Neural cell (in vitro differentiated cells): ENCODE measurements at regions not wholly inside any gene's neighbourhood (a gene's known extent, or its start where the extent isn't known, plus 50 kb on each side); places are given as distances from the start of the nearest gene placed in this dataset.

Experiments
- H2AFZ ChIP-seq: fragments of 200-600, 300-800 bp; sonication (generic), shearing (Covaris generic); 2 replicates; pipeline ENCODE4 v1.6.0; 2014; ENCODE audit warnings: low read depth, mild to moderate bottlenecking, antibody characterized with exemption, low read length, moderate library complexity
- H3F3A ChIP-seq: fragments of 200-600 bp; shearing (Covaris generic); 2 replicates; pipeline ENCODE4 v1.6.1; 2016; ENCODE audit warnings: mild to moderate bottlenecking, moderate library complexity, mixed read lengths, antibody characterized with exemption, low read length; ENCODE audit not compliant: insufficient read depth, poor library complexity, severe bottlenecking
- H3K27ac ChIP-seq: fragments of 200-600, 300-800 bp; sonication (generic), shearing (Covaris generic); 2 replicates; pipeline ENCODE4 v1.5.1; 2014; ENCODE audit warnings: mild to moderate bottlenecking, low read length, moderate library complexity
- H3K27me3 ChIP-seq: fragments of 300-800, 200-600 bp; sonication (generic), shearing (Covaris generic); 2 replicates; pipeline ENCODE4 v1.6.0; 2014; ENCODE audit warnings: mild to moderate bottlenecking, low read depth, low read length, moderate library complexity; ENCODE audit not compliant: insufficient read depth
- H3K36me3 ChIP-seq: fragments of 300-800, 200-600 bp; sonication (generic), shearing (Covaris generic); 2 replicates; pipeline ENCODE4 v1.5.1; 2014; ENCODE audit warnings: mild to moderate bottlenecking, antibody characterized with exemption, low read length, moderate library complexity; ENCODE audit not compliant: insufficient read depth
- H3K4me2 ChIP-seq: fragments of 300-800, 200-600 bp; sonication (generic), shearing (Covaris generic); 2 replicates; pipeline ENCODE4 v1.6.0; 2014; ENCODE audit warnings: mild to moderate bottlenecking, low read length
- H3K4me3 ChIP-seq: fragments of 300-800, 200-600 bp; sonication (generic), shearing (Covaris generic); 2 replicates; pipeline ENCODE4 v1.5.1; 2014; ENCODE audit warnings: mild to moderate bottlenecking, low read length, moderate library complexity
- H3K79me2 ChIP-seq: fragments of 200-600 bp; shearing (Covaris generic); replicated peaks from 2 replicates; pipeline ENCODE4 v1.6.0; 2014; ENCODE audit warnings: mild to moderate bottlenecking, low read length, moderate library complexity; ENCODE audit not compliant: insufficient read depth
- H3K9ac ChIP-seq: fragments of 300-800, 200-600 bp; sonication (generic), shearing (Covaris generic); 2 replicates; pipeline ENCODE4 v1.6.1; 2016; ENCODE audit warnings: mild to moderate bottlenecking, low read length, mixed read lengths
- H3K9me2 ChIP-seq: fragments of 200-600 bp; shearing (Covaris generic); 2 replicates; pipeline ENCODE4 v1.6.1; 2016; ENCODE audit warnings: mild to moderate bottlenecking, low read length, mixed read lengths; ENCODE audit not compliant: insufficient read depth
- H3K9me3 ChIP-seq: fragments of 200-600, 300-800 bp; sonication (generic), shearing (Covaris generic); 2 replicates; pipeline ENCODE4 v1.6.1; 2016; ENCODE audit warnings: mild to moderate bottlenecking, mixed run types, low read length, moderate library complexity, mixed read lengths
- H4K20me1 ChIP-seq: fragments of 200-600 bp; shearing (Covaris generic); 2 replicates; pipeline ENCODE4 v1.6.1; 2016; ENCODE audit warnings: mild to moderate bottlenecking, mixed run types; ENCODE audit not compliant: insufficient read depth
- EP300 ChIP-seq: fragments of 450-650 bp; conservative IDR thresholded peaks from 2 replicates; pipeline ENCODE4 v1.6.1; 2014; ENCODE audit warnings: antibody characterized with exemption, mild to moderate bottlenecking, moderate library complexity; ENCODE audit not compliant: poor library complexity, severe bottlenecking
- EZH2 ChIP-seq: fragments of 200-600, 300-800 bp; shearing (Covaris generic), sonication (generic); IDR thresholded peaks from 2 replicates; pipeline ENCODE4 v1.6.1; 2014; ENCODE audit warnings: antibody characterized with exemption, low read length, borderline replicate concordance, mild to moderate bottlenecking; ENCODE audit not compliant: insufficient read depth, poor library complexity, severe bottlenecking
- MXI1 ChIP-seq: fragments of 450-650 bp; conservative IDR thresholded peaks from 2 replicates; pipeline ENCODE4 v1.6.1; 2014; ENCODE audit warnings: antibody characterized with exemption, mild to moderate bottlenecking; ENCODE audit not compliant: poor library complexity, severe bottlenecking
- POLR2AphosphoS5 ChIP-seq: IDR thresholded peaks from 2 replicates; pipeline ENCODE4 v1.6.1; 2012
- RAD21 ChIP-seq: fragments of 450-650 bp; conservative IDR thresholded peaks from 2 replicates; pipeline ENCODE4 v1.6.1; 2014; ENCODE audit warnings: antibody characterized with exemption, mild to moderate bottlenecking, moderate library complexity
- SMC3 ChIP-seq: fragments of 450-650 bp; conservative IDR thresholded peaks from 2 replicates; pipeline ENCODE4 v1.6.1; 2014; ENCODE audit warnings: antibody characterized with exemption, mild to moderate bottlenecking, moderate library complexity; ENCODE audit not compliant: poor library complexity
- TAF1 ChIP-seq: IDR thresholded peaks from 2 replicates; pipeline ENCODE4 v1.6.1; 2012; ENCODE audit warnings: low read depth
- TF ChIP-seq, protein P1 (sequence below): fragments of 450-650 bp; IDR thresholded peaks from 2 replicates; pipeline ENCODE4 v1.5.1; 2014; ENCODE audit warnings: antibody characterized with exemption, mild to moderate bottlenecking, moderate library complexity; ENCODE audit not compliant: poor library complexity, severe bottlenecking
- TF ChIP-seq, protein P2 (sequence below): IDR thresholded peaks from 2 replicates; pipeline ENCODE4 v1.6.1; 2012; ENCODE audit warnings: borderline replicate concordance

DNA sequence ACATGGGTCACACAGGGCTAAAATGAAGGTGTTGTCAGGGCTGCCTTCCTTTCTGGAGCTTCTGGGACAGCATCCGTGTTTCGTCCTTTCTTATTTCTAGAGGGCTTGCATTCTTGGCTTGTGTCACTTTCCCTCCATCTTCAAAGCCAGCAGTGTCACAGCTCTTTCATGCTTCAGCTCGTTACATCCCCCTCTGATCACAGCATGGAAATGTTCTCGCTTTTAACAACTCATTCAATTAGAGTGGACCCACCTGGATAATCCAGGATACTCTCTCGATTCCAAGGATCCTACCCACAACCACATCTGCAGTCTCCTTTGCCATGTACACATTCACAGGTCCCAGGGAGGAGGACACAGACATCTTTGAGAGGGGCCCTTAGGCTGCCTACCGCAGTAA is 316.2 kb upstream of the FIGN start:
- no peaks in the 10 kb centered on the region for H3K79me2 ChIP-seq
- H3K27ac ChIP-seq: no peak overlapping the region
- H3K36me3 ChIP-seq: no peaks in the 10 kb centered on the region
- H3K9me3 ChIP-seq: no peaks in the 10 kb centered on the region
- no peaks in the 10 kb centered on the region for H3K27me3 ChIP-seq
- no peak for TF ChIP-seq RAD21
- no peak for TF ChIP-seq TAF1
- TF ChIP-seq SMC3: no peak
- TF ChIP-seq POLR2AphosphoS5: no peak
- TF ChIP-seq, protein P1, sequence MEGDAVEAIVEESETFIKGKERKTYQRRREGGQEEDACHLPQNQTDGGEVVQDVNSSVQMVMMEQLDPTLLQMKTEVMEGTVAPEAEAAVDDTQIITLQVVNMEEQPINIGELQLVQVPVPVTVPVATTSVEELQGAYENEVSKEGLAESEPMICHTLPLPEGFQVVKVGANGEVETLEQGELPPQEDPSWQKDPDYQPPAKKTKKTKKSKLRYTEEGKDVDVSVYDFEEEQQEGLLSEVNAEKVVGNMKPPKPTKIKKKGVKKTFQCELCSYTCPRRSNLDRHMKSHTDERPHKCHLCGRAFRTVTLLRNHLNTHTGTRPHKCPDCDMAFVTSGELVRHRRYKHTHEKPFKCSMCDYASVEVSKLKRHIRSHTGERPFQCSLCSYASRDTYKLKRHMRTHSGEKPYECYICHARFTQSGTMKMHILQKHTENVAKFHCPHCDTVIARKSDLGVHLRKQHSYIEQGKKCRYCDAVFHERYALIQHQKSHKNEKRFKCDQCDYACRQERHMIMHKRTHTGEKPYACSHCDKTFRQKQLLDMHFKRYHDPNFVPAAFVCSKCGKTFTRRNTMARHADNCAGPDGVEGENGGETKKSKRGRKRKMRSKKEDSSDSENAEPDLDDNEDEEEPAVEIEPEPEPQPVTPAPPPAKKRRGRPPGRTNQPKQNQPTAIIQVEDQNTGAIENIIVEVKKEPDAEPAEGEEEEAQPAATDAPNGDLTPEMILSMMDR: no peak
- TF ChIP-seq, protein P2, sequence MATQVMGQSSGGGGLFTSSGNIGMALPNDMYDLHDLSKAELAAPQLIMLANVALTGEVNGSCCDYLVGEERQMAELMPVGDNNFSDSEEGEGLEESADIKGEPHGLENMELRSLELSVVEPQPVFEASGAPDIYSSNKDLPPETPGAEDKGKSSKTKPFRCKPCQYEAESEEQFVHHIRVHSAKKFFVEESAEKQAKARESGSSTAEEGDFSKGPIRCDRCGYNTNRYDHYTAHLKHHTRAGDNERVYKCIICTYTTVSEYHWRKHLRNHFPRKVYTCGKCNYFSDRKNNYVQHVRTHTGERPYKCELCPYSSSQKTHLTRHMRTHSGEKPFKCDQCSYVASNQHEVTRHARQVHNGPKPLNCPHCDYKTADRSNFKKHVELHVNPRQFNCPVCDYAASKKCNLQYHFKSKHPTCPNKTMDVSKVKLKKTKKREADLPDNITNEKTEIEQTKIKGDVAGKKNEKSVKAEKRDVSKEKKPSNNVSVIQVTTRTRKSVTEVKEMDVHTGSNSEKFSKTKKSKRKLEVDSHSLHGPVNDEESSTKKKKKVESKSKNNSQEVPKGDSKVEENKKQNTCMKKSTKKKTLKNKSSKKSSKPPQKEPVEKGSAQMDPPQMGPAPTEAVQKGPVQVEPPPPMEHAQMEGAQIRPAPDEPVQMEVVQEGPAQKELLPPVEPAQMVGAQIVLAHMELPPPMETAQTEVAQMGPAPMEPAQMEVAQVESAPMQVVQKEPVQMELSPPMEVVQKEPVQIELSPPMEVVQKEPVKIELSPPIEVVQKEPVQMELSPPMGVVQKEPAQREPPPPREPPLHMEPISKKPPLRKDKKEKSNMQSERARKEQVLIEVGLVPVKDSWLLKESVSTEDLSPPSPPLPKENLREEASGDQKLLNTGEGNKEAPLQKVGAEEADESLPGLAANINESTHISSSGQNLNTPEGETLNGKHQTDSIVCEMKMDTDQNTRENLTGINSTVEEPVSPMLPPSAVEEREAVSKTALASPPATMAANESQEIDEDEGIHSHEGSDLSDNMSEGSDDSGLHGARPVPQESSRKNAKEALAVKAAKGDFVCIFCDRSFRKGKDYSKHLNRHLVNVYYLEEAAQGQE: no peak
- no peak for TF ChIP-seq EZH2
- no peak for TF ChIP-seq EP300
- no peak for TF ChIP-seq MXI1
- no peak overlapping the region for H3K9ac ChIP-seq
- H4K20me1 ChIP-seq: no peaks in the 10 kb centered on the region
- no peak overlapping the region for H2AFZ ChIP-seq
- H3F3A ChIP-seq: no peaks in the 10 kb centered on the region
- H3K4me3 ChIP-seq: no peak overlapping the region
- no peaks in the 10 kb centered on the region for H3K9me2 ChIP-seq
- H3K4me2 ChIP-seq: no peak overlapping the region

DNA sequence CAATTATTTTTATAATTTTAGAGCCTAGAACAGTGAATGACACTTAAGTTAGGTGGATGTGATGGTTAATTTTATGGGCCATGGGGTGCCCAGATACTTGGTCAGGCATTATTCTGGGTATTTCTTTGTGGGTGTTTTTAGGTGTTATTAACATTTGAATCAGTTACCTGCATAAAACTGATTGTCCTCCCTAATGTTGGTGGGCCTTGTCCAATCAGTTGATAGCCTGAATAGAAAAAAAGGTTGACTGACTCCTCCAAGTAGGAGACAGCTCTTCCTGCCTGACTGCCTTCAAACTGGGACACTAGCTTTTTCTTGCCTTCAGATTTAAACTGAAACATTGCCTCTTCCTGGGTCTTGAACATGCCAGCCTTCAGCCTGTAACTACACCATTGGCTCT is 312.9 kb upstream of the FIGN start:
- Histone ChIP-seq H3K36me3 (no peaks in the 10 kb centered on the region), H3K9ac (no peak overlapping the region), H4K20me1 (no peaks in the 10 kb centered on the region), H3K9me2 (no peaks in the 10 kb centered on the region), H3K4me3 (no peak overlapping the region), H3K4me2 (no peak overlapping the region), H3K27ac (no peak overlapping the region), H2AFZ (no peak overlapping the region), H3K9me3 (no peaks in the 10 kb centered on the region), H3K79me2 (no peaks in the 10 kb centered on the region), H3K27me3 (no peaks in the 10 kb centered on the region), H3F3A (no peaks in the 10 kb centered on the region)
- TF ChIP-seq RAD21 (no peak), EP300 (no peak), EZH2 (no peak), SMC3 (no peak), TAF1 (no peak), POLR2AphosphoS5 (no peak), MXI1 (no peak)
- TF ChIP-seq, protein P2: no peak
- TF ChIP-seq, protein P1: no peak
